ENCODE measurements at regions not wholly inside any gene's neighbourhood (a gene's known extent, or its start where the extent isn't known, plus 50 kb on each side); places are given as distances from the start of the nearest gene placed in this dataset.

DNA sequence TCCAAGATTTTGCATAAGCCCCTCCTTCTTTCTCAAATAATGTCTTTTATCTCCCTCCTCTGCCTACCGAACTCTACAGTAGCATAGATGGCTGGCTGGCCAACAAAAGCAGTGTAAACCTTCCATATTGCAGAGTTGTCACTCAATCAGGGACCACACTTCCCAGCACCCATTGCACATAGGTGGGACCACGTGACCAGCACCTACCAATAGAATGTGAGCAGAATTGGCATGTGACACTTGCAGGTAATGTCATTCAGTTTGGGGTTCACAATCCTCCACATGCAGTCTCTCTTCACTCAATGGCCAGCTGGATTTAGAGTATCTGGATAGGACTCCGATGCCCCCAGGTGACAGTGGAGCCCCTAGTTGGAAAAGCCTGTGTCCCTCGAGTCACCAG lies 190.3 kb upstream of the CRY1 start:
- DNase-seq = no peak

GRCh38 chr12:107284692-107285091 lies 191.3 kb upstream of the CRY1 start:
- DNase-seq = no peak

DNA sequence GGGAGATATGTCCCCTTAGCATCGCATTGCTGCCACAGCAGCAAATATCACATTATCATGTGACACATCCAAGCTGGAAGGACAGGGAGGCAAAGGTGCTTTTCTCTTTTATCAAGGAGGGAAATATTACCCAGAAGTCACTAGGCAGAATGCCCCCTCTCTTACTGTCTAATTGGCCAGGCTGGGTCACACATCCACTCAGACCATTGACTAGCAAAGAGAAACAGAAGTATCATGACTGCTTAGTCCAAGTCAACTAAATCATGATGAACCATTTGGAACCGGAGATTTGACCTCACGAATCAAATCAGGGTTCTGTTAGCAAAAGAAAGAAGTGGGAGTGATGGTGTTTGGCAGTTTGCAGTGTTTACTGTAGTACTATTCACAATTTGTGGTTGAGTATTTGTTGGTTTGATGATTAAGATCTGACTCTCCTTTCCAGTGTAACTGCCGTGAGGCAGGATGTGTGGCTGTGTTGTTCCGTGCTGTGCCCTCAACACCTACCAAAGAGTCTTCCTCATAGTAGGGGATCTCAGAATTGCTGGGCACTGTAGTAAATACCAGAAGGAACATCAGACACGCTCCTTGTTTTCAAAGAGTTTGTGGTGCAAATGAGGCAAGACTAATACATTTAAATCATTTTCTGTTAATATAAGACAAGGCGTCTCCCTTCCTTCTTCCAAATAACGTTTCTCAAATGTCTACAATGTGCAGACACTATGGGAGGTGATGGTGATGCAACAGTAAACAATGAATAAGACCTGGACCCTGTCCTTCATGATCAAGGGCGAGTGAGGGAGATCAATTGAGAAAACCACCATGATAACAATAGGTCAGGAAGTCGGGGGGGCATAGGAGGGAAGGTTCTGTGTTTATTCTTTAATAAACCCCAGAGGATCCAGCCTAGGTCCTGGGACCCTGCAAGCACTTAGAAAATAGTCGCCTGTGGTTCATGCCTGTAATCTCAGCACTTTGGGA lies 194.4 kb upstream of the CRY1 start:
- no peak for DNase-seq

DNA sequence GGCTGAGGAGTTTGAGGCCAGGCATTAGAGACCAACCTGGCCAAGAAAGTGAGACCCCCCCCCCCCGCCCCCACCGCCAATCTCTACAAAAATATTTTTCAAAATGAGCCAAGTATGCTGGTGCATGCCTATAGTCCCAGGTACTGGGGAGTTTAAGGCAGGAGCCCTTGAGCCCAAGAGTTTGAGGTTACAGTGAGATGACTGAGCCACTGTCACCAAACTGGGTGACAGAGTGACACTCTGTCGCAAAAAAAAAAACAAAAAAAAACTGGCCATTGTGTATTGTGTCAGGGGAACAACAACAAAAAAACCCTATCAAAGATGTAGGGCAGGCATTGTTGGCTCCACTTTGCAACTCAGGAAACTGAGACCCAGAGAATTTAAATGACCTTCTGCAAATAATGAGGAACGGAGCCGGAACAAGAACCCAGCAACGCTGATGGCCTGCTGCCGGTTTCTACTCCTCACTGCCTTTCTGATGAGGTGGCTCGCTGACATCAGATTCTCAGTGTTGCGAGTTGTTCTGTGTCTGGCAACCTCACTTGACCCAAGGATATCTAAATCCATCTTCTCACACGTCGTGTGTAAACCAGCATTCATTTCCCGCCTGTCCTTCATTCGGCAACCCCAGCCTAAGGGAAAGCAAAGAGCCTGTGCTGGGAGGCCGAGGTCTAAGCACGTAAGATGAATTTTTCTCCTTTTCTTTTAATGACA lies 195.2 kb upstream of the CRY1 start:
- DNase-seq = no peak

GRCh38 chr12:107291018-107291417 lies 197.7 kb upstream of the CRY1 start:
- DNase-seq = no peak

DNA sequence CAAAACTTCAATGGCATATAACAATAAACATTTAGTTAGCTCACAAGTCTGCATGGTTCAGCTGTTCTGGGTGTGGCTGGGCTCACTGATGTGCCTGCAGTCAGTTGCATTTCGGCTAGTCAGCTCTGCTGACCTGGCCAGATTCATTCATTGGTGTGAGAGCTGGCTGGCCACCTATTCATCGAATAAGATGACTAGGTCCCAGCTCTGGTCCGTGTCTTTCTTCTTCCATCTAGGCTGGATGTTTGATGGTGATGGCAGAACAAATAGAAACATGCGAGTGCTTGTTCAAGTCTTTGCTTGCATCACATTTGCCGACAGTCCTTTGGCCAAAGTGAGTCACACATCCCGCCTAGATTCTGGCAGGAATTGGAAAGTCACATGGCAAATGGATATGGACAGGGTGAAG lies 203.3 kb upstream of the CRY1 start:
- no peak for DNase-seq

DNA sequence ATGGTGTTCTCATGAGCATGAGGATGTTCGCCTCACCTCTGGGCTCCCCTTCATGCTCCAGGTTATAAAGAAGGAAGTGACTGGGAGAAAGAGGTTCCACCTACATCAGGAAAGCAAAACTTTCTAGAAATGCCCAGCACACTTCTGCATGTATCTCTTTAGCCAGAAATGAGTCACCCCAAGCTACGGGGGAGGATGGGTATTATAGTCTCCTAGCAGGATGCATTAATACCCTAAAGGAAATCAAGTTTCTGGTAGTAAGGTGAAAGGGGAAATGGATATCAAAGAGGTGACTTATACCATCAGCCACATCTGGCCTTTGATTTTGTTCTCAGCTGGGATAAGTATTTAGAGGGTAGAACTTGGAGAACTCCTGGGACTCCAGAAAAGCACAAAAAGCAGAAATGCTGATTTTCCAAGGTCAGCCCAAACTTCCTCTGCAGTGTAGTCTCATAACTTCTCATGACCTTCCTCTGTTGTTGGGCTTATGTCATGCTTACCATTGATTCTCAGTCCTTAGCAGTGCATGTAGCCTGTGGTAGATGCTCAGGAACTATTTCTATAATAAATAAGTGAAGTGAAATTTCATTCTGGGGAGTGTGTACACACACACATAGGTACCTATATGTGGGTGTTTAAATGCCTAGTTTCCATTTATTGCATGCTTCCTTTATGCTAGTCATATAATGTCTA lies 209.4 kb upstream of the CRY1 start:
- no peak for DNase-seq

GRCh38 chr12:107304588-107305532 lies 211.5 kb upstream of the CRY1 start:
- no peak for DNase-seq

- no peak for DNase-seq
Measured at GRCh38 chr12:107306141-107306659, 212.9 kb upstream of the CRY1 start.

GRCh38 chr12:107308310-107308709 lies 215.0 kb upstream of the CRY1 start:
- DNase-seq = no peak

DNA sequence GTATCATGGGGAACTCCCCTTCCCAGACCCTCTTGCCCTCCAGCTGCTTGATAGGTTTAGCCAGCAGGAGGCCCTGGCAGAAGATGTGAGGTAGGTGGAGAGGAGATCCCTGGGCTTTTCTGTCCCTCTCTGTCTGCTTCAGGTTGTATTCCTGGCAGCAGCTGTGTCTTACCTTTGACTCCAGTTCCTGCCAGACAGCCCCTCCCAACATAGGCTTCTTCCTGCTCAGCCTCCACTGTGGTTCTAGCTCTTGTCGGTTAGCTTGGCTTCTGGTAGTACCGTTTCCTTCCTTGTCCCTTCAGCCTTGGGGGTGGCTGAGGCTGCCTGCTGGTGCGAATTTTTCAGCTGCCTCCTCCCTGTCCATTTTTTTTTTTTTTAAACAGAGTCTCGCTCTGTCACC lies 215.7 kb upstream of the CRY1 start:
- DNase-seq = no peak

DNA sequence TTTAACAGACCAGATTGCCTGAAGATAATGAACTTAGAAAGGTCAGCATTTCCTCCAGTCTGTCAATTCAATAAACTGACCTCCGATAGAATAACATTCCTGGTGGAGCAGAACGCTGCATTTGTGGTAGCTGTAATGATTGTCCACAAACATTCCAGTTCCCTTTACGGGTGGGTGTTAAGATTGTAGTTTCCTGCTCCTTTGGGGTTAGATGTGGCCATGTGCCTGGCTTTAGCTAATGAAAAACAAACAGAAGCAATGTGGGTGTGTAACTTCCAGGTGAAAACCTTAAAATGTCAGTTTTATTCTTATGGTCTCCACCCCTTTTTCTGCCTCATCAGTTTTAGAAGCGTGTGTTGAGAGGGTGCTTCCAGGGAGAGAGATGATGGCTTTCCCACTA lies 217.3 kb upstream of the CRY1 start:
- DNase-seq = no peak

- DNase-seq = no peak
Measured at GRCh38 chr12:107311682-107312081, 218.3 kb upstream of the CRY1 start.

DNA sequence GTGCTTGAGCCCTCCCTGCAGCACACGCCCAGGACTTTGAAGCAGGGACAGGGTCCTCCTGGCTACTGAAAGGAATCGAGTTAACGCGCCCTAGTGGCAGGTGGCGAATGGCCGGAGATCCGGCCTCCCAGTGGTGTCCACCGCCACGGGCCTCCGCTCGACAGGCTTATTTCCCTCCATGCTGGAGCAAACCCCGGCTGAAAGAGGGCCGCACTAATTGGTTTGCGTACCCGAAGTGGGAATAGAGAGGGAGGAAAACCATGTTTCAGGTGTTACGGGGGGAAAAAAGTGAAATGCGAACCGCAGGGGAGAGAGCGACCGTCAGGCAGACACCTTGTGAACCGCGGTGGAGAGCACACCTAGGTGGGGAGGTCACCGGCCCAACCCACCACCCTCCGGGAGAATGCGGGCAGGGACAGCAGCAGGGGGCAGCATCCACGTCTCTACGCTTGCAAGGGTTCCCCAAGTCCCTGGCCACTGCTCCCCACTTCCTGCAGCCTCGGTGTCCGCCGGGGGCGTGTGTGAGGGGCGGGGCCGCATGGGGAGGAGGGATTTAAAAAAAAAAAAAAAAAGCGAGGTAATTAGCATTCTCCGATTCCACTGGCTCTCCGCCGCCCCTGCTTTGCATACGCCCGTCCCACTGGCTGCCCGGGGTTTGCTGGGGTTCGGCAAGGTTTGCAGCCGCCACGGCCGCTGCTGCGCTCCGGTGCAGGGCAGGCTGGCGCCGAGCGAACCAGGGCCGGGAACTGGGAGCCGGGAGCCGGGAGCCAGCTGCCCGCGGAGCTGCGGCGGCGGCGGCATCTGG lies 224.6 kb upstream of the CRY1 start:
- no peak for DNase-seq

DNA sequence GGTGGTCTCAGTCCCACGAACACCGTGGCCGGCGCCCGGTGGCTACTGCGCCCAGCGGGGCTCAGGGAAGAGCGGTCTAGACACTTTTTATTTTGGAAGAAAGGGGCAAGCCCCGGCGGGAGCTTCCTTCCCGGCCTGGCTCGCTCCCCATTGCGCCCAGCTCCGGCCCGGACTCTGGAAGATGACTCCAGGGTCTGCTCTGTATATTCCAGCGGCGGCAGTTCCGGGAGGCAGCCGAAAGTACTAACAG lies 225.1 kb upstream of the CRY1 start:
- DNase-seq = no peak

GRCh38 chr12:107318806-107319532 lies 225.6 kb upstream of the CRY1 start:
- no peak for DNase-seq

DNA sequence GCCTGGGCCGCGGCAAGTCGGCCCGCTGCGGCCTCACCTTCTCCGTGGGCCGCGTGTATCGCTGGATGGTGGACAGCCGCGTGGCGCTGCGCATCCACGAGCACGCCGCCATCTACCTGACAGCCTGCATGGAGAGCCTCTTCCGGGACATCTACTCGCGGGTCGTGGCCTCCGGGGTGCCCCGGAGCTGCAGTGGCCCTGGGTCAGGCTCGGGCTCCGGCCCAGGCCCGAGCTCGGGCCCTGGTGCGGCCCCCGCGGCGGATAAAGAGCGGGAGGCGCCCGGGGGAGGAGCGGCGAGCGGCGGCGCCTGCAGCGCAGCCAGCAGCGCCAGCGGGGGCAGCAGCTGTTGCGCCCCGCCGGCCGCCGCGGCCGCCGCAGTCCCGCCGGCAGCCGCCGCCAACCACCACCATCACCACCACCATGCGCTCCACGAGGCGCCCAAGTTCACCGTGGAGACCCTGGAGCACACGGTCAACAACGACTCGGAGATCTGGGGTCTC lies 226.2 kb upstream of the CRY1 start:
- DNase-seq = no peak

DNA sequence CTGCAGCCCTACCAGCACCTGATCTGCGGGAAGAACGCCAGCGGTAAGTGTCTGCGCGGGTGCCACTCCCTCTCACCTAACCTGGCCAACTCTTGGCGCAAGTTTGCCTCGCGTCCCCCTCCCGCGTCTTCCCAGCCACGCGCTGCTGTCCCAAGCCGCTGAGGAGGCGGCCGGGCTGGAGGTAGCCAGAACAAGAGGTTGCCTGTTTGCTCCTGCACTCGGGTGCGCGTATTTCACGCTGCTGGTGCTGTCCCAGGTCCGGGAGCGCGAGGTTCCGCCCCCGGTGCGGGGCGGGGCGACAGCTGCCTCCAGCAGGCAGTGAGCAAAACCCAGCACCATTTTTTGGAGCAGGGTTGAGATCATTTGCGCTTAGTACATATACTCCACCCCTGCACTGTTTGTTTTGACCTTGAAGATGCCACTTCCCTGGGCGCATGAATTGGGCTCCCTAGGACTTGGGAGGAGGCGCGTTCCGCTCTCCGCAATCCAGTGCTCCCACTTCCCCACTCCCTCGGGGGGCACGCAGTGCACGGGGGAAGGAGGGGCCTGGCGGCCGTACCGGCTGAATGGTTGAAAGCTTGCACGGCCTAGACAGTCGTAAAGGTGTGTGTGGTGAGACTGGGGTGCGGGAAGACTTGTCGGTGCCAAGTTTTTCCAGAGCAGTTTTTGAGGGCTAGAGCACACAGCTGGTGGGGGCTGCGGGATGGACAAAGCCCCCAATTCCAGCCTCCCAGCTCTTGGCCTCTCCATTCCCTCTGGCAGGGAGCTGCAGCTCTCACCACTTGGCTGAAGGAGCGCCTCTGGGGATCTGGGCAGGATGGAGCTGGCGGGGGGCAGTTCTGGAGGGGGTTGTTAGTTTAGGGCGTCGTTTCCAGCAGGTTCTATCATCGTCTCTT lies 226.9 kb upstream of the CRY1 start:
- DNase-seq = no peak

DNA sequence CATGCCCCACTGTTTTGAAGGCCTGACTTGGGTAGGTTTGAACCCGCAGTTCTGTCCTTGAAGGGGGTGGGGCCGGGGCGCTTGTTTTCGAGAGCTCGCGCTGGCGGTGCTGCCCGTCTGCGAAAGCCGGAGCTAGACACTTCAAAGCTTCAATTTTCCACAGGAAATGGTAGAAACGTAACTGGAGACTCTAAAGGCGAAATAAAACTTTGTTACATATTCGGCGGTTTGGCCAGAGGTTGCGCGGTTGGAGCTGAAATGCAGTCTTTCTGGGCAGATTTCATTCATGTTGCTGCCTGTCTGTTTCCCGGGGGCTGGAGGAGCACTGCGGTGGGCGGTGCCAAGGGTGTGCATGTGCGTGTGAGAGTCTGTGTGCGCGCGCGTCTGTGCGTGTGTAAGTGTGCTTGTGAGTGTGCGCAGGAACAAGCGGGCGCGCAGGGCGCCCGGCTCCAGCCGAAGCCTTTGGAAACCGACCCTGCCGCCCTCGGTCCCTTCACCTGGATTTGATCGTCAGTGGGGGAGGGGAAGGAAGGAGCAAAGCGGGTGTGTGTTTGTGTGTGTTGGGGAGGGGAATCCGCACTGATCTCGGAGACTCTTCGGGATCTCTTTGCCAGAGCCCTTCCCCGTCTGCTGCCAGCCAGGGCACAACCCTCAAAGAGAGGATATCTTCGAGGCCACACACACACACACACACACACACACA lies 227.7 kb upstream of the CRY1 start:
- no peak for DNase-seq
